ENCODE measurements at regions not wholly inside any gene's neighbourhood (a gene's known extent, or its start where the extent isn't known, plus 50 kb on each side); places are given as distances from the start of the nearest gene placed in this dataset.

DNA sequence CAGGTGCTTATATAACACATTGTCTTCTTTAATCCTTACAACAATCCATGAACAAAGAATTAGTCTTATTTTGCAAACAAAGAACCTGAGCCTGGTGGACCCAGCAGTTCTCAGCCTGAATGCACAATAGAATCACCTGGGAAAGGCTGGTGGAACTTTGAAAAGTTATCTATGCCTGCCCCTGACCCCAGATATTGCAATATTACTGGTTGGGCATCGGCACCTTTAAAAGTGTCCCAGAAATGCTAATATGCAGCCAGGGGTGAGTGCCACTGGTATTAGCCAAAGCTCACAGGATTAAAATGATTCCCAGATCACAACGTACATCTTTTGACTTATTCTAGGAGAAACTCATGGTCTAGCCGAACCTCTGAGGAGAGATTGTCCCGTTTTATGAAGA lies 268.8 kb downstream of the KLF5 start:
- Mint-ChIP-seq H3K27ac (no peak overlapping the region), H3K4me1 (peaks cover 20% of the 10 kb centered on the region), H3K36me3 (no peaks in the 10 kb centered on the region), H3K4me3 (no peak overlapping the region), H3K27me3 (ENCODE audit: low read depth) (no peaks in the 10 kb centered on the region), H3K9me3 (peaks cover 13% of the 10 kb centered on the region)
- TF ChIP-seq, protein P1, sequence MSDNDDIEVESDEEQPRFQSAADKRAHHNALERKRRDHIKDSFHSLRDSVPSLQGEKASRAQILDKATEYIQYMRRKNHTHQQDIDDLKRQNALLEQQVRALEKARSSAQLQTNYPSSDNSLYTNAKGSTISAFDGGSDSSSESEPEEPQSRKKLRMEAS (CRISPR knock-in tag; IDR thresholded peaks at IDR 0.05), result no peak
- TF ChIP-seq MXD4 (CRISPR knock-in tag; IDR thresholded peaks at IDR 0.05; ENCODE audit: borderline replicate concordance), result no peak
- TF ChIP-seq, protein P2, sequence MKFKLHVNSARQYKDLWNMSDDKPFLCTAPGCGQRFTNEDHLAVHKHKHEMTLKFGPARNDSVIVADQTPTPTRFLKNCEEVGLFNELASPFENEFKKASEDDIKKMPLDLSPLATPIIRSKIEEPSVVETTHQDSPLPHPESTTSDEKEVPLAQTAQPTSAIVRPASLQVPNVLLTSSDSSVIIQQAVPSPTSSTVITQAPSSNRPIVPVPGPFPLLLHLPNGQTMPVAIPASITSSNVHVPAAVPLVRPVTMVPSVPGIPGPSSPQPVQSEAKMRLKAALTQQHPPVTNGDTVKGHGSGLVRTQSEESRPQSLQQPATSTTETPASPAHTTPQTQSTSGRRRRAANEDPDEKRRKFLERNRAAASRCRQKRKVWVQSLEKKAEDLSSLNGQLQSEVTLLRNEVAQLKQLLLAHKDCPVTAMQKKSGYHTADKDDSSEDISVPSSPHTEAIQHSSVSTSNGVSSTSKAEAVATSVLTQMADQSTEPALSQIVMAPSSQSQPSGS (CRISPR knock-in tag; IDR thresholded peaks at IDR 0.05; ENCODE audit: borderline replicate concordance, low read depth), result no peak
- TF ChIP-seq, protein P3, sequence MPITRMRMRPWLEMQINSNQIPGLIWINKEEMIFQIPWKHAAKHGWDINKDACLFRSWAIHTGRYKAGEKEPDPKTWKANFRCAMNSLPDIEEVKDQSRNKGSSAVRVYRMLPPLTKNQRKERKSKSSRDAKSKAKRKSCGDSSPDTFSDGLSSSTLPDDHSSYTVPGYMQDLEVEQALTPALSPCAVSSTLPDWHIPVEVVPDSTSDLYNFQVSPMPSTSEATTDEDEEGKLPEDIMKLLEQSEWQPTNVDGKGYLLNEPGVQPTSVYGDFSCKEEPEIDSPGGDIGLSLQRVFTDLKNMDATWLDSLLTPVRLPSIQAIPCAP (CRISPR knock-in tag; IDR thresholded peaks at IDR 0.05), result no peak
- no peak for TF ChIP-seq ATF1 (CRISPR knock-in tag; IDR thresholded peaks at IDR 0.05)
- ChIA-PET CTCF (no interaction called here), POLR2A (no interaction called here)
- DNase-seq (ENCODE audit: low spot score) (no peak), ATAC-seq (no peak)

DNA sequence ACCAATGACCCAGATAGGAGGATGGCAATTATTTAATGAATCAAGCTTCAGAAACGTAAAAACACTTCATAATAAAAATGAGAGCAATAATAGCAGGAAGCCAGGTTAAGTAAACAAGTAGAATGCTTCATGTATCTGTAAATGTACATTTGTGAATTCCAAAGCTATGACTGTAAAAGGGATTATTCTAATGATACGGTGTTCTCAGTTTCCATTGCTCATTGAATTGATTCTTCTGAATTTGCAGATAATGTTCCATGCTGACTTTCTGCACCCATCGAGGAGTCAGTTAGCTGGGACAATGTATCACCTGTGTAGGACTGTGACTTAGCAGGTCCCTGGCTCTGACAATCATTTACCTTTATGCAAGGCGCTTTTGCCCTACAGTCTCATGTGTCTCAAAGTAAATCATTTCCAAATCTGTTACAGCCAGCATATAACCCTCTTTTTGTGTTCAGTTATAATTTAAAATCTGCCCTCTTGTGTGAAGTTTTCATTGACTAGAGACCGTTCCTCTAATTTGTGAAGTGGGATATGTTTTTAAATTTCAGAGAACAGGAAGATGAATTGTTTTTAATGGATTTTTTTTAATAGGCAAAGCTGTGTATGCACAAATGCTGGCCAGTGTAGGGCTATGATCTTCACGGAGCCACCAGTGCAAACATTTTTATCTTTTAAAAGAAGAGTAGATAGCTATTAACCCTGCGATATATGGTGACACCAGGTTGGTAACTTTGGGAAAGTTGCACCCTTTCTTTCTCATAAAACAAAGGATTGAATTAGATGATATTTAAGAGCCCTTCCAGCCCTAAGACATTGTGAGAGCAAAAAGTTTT lies 267.1 kb downstream of the KLF5 start:
- Mint-ChIP-seq H3K36me3 (no peaks in the 10 kb centered on the region), H3K27ac (no peak overlapping the region), H3K4me3 (no peak overlapping the region), H3K9me3 (peaks cover 7% of the 10 kb centered on the region), H3K4me1 (peaks cover 20% of the 10 kb centered on the region), H3K27me3 (ENCODE audit: low read depth) (no peaks in the 10 kb centered on the region)
- ATAC-seq (no peak), DNase-seq (ENCODE audit: low spot score) (no peak)
- ChIA-PET POLR2A (no interaction called here), CTCF (no interaction called here)
- TF ChIP-seq TCF7 (CRISPR knock-in tag; IDR thresholded peaks at IDR 0.05; ENCODE audit: low read depth) (no peak), NR1H2 (CRISPR knock-in tag; IDR thresholded peaks at IDR 0.05) (no peak), SMAD3 (CRISPR knock-in tag; IDR thresholded peaks at IDR 0.05; ENCODE audit: borderline replicate concordance) (no peak), ELF4 (CRISPR knock-in tag; IDR thresholded peaks at IDR 0.05; ENCODE audit: low read depth) (no peak), ZNF416 (CRISPR knock-in tag; IDR thresholded peaks at IDR 0.05) (no peak), FOXP1 (CRISPR knock-in tag; IDR thresholded peaks at IDR 0.05; ENCODE audit: borderline replicate concordance) (no peak), NFE2L1 (CRISPR knock-in tag; IDR thresholded peaks at IDR 0.05) (no peak)
- TF ChIP-seq, protein P4, sequence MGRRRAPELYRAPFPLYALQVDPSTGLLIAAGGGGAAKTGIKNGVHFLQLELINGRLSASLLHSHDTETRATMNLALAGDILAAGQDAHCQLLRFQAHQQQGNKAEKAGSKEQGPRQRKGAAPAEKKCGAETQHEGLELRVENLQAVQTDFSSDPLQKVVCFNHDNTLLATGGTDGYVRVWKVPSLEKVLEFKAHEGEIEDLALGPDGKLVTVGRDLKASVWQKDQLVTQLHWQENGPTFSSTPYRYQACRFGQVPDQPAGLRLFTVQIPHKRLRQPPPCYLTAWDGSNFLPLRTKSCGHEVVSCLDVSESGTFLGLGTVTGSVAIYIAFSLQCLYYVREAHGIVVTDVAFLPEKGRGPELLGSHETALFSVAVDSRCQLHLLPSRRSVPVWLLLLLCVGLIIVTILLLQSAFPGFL (CRISPR knock-in tag; IDR thresholded peaks at IDR 0.05; ENCODE audit: borderline replicate concordance), result no peak
- TF ChIP-seq, protein P5, sequence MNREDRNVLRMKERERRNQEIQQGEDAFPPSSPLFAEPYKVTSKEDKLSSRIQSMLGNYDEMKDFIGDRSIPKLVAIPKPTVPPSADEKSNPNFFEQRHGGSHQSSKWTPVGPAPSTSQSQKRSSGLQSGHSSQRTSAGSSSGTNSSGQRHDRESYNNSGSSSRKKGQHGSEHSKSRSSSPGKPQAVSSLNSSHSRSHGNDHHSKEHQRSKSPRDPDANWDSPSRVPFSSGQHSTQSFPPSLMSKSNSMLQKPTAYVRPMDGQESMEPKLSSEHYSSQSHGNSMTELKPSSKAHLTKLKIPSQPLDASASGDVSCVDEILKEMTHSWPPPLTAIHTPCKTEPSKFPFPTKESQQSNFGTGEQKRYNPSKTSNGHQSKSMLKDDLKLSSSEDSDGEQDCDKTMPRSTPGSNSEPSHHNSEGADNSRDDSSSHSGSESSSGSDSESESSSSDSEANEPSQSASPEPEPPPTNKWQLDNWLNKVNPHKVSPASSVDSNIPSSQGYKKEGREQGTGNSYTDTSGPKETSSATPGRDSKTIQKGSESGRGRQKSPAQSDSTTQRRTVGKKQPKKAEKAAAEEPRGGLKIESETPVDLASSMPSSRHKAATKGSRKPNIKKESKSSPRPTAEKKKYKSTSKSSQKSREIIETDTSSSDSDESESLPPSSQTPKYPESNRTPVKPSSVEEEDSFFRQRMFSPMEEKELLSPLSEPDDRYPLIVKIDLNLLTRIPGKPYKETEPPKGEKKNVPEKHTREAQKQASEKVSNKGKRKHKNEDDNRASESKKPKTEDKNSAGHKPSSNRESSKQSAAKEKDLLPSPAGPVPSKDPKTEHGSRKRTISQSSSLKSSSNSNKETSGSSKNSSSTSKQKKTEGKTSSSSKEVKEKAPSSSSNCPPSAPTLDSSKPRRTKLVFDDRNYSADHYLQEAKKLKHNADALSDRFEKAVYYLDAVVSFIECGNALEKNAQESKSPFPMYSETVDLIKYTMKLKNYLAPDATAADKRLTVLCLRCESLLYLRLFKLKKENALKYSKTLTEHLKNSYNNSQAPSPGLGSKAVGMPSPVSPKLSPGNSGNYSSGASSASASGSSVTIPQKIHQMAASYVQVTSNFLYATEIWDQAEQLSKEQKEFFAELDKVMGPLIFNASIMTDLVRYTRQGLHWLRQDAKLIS (CRISPR knock-in tag; IDR thresholded peaks at IDR 0.05; ENCODE audit: borderline replicate concordance), result no peak
- TF ChIP-seq, protein P6, sequence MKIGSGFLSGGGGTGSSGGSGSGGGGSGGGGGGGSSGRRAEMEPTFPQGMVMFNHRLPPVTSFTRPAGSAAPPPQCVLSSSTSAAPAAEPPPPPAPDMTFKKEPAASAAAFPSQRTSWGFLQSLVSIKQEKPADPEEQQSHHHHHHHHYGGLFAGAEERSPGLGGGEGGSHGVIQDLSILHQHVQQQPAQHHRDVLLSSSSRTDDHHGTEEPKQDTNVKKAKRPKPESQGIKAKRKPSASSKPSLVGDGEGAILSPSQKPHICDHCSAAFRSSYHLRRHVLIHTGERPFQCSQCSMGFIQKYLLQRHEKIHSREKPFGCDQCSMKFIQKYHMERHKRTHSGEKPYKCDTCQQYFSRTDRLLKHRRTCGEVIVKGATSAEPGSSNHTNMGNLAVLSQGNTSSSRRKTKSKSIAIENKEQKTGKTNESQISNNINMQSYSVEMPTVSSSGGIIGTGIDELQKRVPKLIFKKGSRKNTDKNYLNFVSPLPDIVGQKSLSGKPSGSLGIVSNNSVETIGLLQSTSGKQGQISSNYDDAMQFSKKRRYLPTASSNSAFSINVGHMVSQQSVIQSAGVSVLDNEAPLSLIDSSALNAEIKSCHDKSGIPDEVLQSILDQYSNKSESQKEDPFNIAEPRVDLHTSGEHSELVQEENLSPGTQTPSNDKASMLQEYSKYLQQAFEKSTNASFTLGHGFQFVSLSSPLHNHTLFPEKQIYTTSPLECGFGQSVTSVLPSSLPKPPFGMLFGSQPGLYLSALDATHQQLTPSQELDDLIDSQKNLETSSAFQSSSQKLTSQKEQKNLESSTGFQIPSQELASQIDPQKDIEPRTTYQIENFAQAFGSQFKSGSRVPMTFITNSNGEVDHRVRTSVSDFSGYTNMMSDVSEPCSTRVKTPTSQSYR (CRISPR knock-in tag; IDR thresholded peaks at IDR 0.05), result no peak
- TF ChIP-seq, protein P7, sequence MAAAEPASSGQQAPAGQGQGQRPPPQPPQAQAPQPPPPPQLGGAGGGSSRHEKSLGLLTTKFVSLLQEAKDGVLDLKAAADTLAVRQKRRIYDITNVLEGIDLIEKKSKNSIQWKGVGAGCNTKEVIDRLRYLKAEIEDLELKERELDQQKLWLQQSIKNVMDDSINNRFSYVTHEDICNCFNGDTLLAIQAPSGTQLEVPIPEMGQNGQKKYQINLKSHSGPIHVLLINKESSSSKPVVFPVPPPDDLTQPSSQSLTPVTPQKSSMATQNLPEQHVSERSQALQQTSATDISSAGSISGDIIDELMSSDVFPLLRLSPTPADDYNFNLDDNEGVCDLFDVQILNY (CRISPR knock-in tag; IDR thresholded peaks at IDR 0.05), result no peak
- TF ChIP-seq, protein P8, sequence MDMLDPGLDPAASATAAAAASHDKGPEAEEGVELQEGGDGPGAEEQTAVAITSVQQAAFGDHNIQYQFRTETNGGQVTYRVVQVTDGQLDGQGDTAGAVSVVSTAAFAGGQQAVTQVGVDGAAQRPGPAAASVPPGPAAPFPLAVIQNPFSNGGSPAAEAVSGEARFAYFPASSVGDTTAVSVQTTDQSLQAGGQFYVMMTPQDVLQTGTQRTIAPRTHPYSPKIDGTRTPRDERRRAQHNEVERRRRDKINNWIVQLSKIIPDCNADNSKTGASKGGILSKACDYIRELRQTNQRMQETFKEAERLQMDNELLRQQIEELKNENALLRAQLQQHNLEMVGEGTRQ (CRISPR knock-in tag; IDR thresholded peaks at IDR 0.05), result no peak
- TF ChIP-seq, protein P3 (CRISPR knock-in tag; IDR thresholded peaks at IDR 0.05), result no peak

Measured in WTC11 (cell line).